ENCODE measurements at regions not wholly inside any gene's neighbourhood (a gene's known extent, or its start where the extent isn't known, plus 50 kb on each side); places are given as distances from the start of the nearest gene placed in this dataset.
"Not testable (repeated sequence)": the region's sequence is repeated elsewhere in the genome, so short reads cannot be mapped to it uniquely, and the experiment has no call there.

- no peak for DNase-seq (ENCODE audit: low read depth)
Measured at GRCh38 chr16:50449800-50450199, 81.0 kb upstream of the BRD7 start.

GRCh38 chr16:50448981-50449380 is 80.2 kb upstream of the BRD7 start:
- no peak for DNase-seq (ENCODE audit: low read depth)

DNA sequence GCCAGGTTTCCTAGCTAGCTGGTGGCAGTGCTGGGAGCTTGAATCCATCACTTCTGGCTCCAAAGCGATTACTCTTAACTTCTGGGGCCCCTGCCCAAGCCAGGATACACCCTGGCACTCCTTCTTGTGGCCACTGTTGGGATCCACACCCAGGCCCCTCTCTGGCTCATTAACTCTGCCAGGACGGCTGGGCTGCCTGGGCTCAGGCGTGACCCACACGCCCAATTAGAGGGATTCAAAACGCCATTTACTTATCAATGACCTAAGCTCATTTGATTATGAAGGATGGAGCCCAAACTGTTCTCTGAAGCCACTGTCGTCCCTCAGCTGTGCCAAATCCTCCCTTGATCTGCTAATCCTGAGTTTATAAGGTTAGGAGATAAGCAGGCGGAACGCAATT is 79.7 kb upstream of the BRD7 start:
- DNase-seq (ENCODE audit: low read depth): no peak

DNA sequence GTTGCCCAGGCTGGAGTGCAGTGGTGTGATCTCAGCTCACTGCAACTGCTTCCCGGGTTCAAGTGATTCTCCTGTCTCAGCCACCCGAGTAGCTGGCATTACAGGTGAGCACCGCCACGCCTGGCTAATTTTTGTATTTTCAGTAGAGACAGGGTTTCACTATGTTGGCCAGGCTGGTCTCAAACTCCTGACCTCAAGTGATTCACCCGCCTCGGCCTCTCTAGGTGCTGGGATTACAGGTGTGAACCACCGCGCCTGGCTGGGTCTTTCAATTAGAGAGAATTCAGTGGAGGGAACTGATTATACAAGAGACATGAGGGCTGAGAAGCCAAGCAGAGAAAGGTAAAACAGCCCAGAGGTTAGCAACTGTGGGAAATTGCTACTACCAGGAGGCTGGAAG is 78.6 kb upstream of the BRD7 start:
- DNase-seq (ENCODE audit: low read depth): not testable (repeated sequence)

GRCh38 chr16:50446861-50447260 is 78.1 kb upstream of the BRD7 start:
- DNase-seq (ENCODE audit: low read depth): no peak

- DNase-seq (ENCODE audit: low read depth): no peak
Measured at GRCh38 chr16:50445621-50446555, 77.1 kb upstream of the BRD7 start.

GRCh38 chr16:50444526-50444925 is 75.7 kb upstream of the BRD7 start:
- DNase-seq (ENCODE audit: low read depth): no peak

GRCh38 chr16:50442221-50442620 is 73.4 kb upstream of the BRD7 start:
- no peak for DNase-seq (ENCODE audit: low read depth)

GRCh38 chr16:50441486-50442157 is 72.8 kb upstream of the BRD7 start:
- DNase-seq (ENCODE audit: low read depth): no peak

GRCh38 chr16:50440991-50441390 is 72.2 kb upstream of the BRD7 start:
- DNase-seq (ENCODE audit: low read depth): no peak

GRCh38 chr16:50440531-50440930 is 71.7 kb upstream of the BRD7 start:
- DNase-seq (ENCODE audit: low read depth): no peak

GRCh38 chr16:50437769-50438437 is 69.1 kb upstream of the BRD7 start:
- DNase-seq (ENCODE audit: low read depth): peak; percentile 3

DNA sequence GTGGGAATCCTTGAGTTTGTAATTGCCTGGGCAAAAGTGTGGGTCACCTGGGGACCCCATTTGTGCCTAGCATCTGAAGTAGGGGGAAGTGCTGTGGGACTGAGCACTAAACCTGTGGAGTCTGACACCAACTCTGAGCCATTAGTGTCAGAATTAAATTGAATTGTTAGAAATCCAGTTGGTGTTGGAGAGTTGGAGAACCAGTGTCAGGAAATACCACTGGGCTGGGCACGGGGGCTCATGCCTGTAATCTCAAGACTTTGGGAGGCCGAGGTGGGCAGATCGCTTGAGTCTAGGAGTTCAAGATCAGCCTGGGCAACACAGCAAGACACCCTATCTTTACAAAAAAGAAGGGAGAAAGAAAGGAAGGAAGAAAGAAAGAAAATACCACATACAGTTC is 67.5 kb upstream of the BRD7 start:
- DNase-seq (ENCODE audit: low read depth): no peak

DNA sequence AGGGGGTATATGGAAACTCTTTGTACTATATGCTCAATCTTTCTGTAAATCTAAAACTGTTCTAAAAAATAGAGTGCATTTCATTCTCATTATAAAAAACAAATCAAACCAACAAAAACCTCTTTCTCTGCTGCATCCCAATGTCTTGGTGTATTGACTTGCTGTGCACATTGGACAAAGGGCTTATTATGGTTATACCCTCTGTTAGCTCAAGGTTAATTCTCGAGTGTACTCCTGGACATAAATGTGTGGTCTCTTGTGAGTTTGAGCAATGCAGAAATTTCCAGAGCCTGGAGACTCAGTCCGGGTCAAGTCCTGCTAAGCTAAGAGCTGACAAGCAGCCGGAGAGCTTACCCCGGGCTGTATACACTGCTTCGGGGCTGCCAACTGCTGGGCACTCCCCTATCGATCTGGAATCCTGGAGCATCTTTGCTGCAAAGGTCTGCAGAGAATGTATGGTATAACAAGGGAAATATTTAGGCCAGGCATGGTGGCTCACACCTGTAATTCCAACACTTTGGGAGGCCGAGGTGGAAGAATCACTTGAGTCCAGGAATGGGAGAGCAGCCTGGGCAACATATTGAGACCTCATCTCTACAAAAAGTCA is 66.2 kb upstream of the BRD7 start:
- no peak for DNase-seq (ENCODE audit: low read depth)

DNA sequence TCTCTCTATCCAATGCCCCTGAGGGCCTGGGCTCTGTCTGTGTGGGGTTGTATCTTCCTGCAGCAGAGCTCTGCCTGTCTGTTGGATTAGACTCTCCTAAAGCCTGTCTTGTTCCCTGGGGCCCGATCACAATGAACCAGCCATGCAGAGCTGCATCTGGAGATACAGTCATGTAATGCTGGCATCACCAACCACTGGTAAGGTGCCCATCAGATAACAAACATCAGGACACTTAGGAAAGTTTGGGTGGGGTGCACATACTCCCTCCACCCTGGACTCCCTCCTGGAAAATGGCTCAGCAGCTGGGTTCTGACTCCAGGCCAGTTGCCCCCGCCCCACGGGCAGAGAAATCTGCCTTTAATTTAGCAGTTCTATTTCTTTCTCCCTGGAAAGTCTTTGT is 61.3 kb upstream of the BRD7 start:
- DNase-seq (ENCODE audit: low read depth): no peak

GRCh38 chr16:50428742-50429141 is 60.0 kb upstream of the BRD7 start:
- DNase-seq (ENCODE audit: low read depth): no peak

- peak; percentile 35 for DNase-seq (ENCODE audit: low read depth)
Measured at GRCh38 chr16:50428116-50428515, 59.3 kb upstream of the BRD7 start.

- DNase-seq (ENCODE audit: low read depth): no peak
Measured at GRCh38 chr16:50427107-50427506, 58.3 kb upstream of the BRD7 start.

DNA sequence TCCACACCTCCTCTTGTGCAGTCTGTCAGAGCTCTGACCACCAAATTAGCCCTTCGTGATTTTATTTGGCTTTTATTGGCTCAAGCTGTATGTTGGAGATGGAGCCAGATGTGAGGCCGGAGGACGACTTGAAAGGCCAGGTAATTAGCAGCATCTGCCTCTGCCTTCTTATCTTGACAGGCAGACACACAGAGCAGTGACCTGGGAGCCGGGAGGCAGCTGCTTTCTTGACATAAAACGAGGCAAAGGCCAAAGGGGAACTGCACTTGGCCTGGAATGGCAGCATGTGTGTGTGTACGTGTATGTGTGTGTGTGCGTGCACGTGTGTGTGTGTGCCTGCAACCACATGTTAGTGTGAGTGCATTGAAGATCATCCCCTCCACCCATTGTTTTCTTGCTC is 56.9 kb upstream of the BRD7 start:
- DNase-seq (ENCODE audit: low read depth): no peak

- DNase-seq (ENCODE audit: low read depth): no peak
Measured at GRCh38 chr16:50425044-50425443, 56.3 kb upstream of the BRD7 start.

- no peak for DNase-seq (ENCODE audit: low read depth)
Measured at GRCh38 chr16:50422926-50423325, 54.1 kb upstream of the BRD7 start.

DNA sequence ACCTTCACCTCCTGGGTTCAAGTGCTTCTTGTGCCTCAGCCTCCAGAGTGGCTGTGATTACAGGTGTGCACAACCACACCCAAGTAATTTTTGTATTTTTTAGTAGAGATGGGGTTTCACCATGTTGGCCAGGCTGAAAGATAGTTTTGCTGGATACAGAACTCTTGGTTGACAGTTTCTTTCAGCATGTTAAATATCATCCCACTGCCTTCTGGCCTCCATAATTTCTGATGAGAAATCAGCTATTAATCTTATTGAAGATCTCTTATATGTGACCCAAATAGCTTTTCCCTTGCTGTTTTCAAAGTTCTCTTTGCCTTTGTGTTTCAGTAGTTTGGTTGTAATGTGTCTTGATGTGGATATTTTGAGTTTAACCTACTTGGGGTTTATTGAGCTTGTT is 50.3 kb upstream of the BRD7 start:
- no peak for DNase-seq (ENCODE audit: low read depth)

Data from EH (cell line).